ENCODE measurements at regions not wholly inside any gene's neighbourhood (a gene's known extent, or its start where the extent isn't known, plus 50 kb on each side); places are given as distances from the start of the nearest gene placed in this dataset.
A peak's percentile ranks its signal among the peaks of the same experiment; 100 is the strongest.

DNA sequence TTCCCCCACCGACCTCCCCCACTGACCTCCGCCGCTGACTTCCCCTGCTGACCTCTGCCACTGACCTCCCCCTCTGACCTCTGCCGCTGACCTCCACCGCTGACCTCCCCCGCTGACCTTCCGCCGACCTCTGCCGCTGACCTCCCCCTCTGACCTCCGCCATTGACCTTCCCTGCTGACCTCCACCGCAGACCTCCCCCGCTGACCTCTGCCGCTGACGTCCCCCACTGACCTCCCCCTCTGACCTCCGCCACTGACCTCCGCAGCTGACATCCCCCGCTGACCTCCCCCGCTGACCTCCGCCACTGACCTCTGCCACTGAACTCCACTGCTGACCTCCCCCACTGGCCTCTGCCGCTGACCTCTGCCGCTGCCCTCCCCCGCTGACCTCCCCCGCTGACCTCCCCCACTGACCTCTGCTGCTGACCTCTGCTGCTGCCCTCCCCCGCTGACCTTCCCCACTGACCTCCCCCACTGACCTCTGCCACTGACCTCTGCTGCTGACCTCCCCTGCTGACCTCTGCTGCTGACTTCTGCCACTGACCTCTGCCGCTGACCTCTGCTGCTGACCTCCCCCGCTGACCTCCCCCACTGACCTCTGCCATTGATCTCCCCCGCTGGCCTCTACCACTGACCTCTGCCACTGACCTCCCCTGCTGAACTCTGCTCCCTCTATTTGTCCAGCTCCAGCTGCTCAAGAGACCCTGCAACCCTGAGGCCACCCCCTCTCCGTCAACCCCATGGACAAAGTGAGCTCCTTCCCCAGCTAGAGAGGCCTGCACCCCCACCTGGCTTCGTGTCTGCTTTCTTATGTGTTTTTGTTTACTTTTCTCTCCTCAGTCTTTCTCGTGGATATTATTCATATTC, 91.4 kb upstream of the AFDN start:
- Histone ChIP-seq H3K4me2 (ENCODE audit: low read depth, low read length) (no peak overlapping the region), H3K79me2 (ENCODE audit: insufficient read depth, low read length) (no peaks in the 10 kb centered on the region), H3K36me3 (replicated peaks in 1 of 2; ENCODE audit: control insufficient read depth in 1 of 2, insufficient read depth in 2 of 2, low read length in 2 of 2) (no peaks in the 10 kb centered on the region), H3K27ac (ENCODE audit: extremely low read length, insufficient read depth, low read length) (peak overlapping the region; percentile 74), H3K27me3 (ENCODE audit: control insufficient read depth in 1 of 2, insufficient read depth in 2 of 2, low read length in 2 of 2) (no peaks in the 10 kb centered on the region), H3K9me3 (ENCODE audit: low read length) (no peaks in the 10 kb centered on the region), H3K9ac (ENCODE audit: insufficient read depth, low read depth, low read length) (no peak overlapping the region), H2AFZ (ENCODE audit: low read length) (no peak overlapping the region), H3K4me3 (replicated peaks in 1 of 3; ENCODE audit: insufficient read depth in 1 of 3, low read depth in 2 of 3, low read length in 3 of 3) (peak overlapping the region in 1 of 3 experiments; percentile 47; a peak in 1 of 6 replicates), H3K4me1 (ENCODE audit: insufficient read depth, low read length) (peaks cover 50% of the 10 kb centered on the region), H4K20me1 (ENCODE audit: insufficient read depth, low read length) (no peaks in the 10 kb centered on the region)
- ChIA-PET CTCF (ENCODE audit: low intra/inter-chr PET ratio, low total read pairs) (no interaction called here), POLR2A (interaction anchor here (0.7 to 2.4 kb wide), 10 partner anchors 7 to 234 kb away, joined by 3 to 26 read pairs (median 8); no protein-coding TSS in a partner anchor)
- BruUV-seq (replicated peaks) = no TSS peak
- in situ Hi-C loops (cut with HindIII; ENCODE audit: extremely low pct_ligation_motif_present, low pct_unique_long_range_greater_than_20kb) = no loop called here
- ATAC-seq (peak; percentile 12; the same call in 2 of the 3 replicates), FAIRE-seq (peak; percentile 89), DNase-seq (ENCODE audit: low spot score) (peak; percentile 41)
- intact Hi-C loops (cut with micrococcal nuclease; ENCODE audit: unreplicated experiment) = loop anchor here (1.0 to 5.0 kb wide), 3 partner anchors 59 to 178 kb away; no protein-coding TSS in a partner anchor
- WGBS (ENCODE audit: low lambda C conversion rate) = 38% methylated on average over 30 of the region's 30 CpGs
- TF ChIP-seq, protein P1, sequence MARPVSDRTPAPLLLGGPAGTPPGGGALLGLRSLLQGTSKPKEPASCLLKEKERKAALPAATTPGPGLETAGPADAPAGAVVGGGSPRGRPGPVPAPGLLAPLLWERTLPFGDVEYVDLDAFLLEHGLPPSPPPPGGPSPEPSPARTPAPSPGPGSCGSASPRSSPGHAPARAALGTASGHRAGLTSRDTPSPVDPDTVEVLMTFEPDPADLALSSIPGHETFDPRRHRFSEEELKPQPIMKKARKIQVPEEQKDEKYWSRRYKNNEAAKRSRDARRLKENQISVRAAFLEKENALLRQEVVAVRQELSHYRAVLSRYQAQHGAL (CRISPR knock-in tag; IDR thresholded peaks at IDR 0.05; ENCODE audit: not compliant biosample characterization) = no peak
- TF ChIP-seq HNRNPH1 (optimal IDR thresholded peaks at IDR 0.05; ENCODE audit: low read depth, low read length) (no peak), AGO2 (optimal IDR thresholded peaks at IDR 0.05; ENCODE audit: low read depth, low read length) (no peak), GABPB1 (CRISPR knock-in tag; IDR thresholded peaks at IDR 0.05) (peak; percentile 51), ZNF883 (CRISPR knock-in tag; IDR thresholded peaks at IDR 0.05; ENCODE audit: not compliant biosample characterization) (no peak), ZMYM3 (CRISPR knock-in tag; IDR thresholded peaks at IDR 0.05) (peak; percentile 77), MTF1 (CRISPR knock-in tag; IDR thresholded peaks at IDR 0.05) (no peak), IRF2 (CRISPR knock-in tag; IDR thresholded peaks at IDR 0.05) (0 out of 2 replicates have a peak, but pooled peaks have one; percentile 33), SMC3 (IDR thresholded peaks at IDR 0.05; ENCODE audit: low read length) (no peak), PHF21A (CRISPR knock-in tag; IDR thresholded peaks at IDR 0.05) (peak; percentile 63), ZNF766 (CRISPR knock-in tag; IDR thresholded peaks at IDR 0.05; ENCODE audit: borderline replicate concordance) (no peak), JUNB (CRISPR knock-in tag; IDR thresholded peaks at IDR 0.05; ENCODE audit: borderline replicate concordance) (peak; percentile 78; the same call in 1 of the 2 replicates), MBD4 (IDR thresholded peaks at IDR 0.05; ENCODE audit: borderline replicate concordance, low read length) (no peak), HDAC6 (IDR thresholded peaks at IDR 0.05; ENCODE audit: low read depth, low read length) (no peak), ZNF350 (CRISPR knock-in tag; IDR thresholded peaks at IDR 0.05; ENCODE audit: borderline replicate concordance, low read depth) (peak; percentile 83), HOXA9 (CRISPR knock-in tag; IDR thresholded peaks at IDR 0.05; ENCODE audit: borderline replicate concordance) (peak; percentile 72; the same call in 1 of the 2 replicates)
- TF ChIP-seq, protein P2, sequence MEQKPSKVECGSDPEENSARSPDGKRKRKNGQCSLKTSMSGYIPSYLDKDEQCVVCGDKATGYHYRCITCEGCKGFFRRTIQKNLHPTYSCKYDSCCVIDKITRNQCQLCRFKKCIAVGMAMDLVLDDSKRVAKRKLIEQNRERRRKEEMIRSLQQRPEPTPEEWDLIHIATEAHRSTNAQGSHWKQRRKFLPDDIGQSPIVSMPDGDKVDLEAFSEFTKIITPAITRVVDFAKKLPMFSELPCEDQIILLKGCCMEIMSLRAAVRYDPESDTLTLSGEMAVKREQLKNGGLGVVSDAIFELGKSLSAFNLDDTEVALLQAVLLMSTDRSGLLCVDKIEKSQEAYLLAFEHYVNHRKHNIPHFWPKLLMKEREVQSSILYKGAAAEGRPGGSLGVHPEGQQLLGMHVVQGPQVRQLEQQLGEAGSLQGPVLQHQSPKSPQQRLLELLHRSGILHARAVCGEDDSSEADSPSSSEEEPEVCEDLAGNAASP (CRISPR knock-in tag; IDR thresholded peaks at IDR 0.05; ENCODE audit: borderline replicate concordance) = no peak
- TF ChIP-seq, protein P3, sequence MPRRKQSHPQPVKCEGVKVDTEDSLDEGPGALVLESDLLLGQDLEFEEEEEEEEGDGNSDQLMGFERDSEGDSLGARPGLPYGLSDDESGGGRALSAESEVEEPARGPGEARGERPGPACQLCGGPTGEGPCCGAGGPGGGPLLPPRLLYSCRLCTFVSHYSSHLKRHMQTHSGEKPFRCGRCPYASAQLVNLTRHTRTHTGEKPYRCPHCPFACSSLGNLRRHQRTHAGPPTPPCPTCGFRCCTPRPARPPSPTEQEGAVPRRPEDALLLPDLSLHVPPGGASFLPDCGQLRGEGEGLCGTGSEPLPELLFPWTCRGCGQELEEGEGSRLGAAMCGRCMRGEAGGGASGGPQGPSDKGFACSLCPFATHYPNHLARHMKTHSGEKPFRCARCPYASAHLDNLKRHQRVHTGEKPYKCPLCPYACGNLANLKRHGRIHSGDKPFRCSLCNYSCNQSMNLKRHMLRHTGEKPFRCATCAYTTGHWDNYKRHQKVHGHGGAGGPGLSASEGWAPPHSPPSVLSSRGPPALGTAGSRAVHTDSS (CRISPR knock-in tag; conservative IDR thresholded peaks at IDR 0.05) = no peak
